ENCODE measurements at regions not wholly inside any gene's neighbourhood (a gene's known extent, or its start where the extent isn't known, plus 50 kb on each side); places are given as distances from the start of the nearest gene placed in this dataset.

DNA sequence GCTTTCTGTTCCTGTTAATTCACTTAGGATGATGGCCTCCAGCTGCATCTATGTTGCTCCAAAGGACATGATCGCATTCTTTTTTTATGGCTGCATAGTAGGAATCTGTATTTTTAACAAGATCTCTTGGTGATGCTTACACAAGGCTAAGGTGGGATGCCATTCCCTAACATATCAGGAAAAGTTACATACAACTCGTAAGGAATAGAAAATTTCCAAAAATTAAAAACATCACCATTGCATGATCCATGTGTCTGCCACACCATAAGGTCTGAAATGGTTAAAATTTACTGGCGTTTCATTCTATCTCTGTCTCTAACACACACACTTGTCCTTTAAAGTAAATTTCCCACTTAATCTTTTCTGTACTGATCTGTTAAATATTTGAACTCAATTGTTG is 608.4 kb downstream of the PRELID2 start:
- Histone ChIP-seq H3K4me1 (ENCODE audit: control insufficient read depth in 1 of 2, insufficient read depth in 2 of 2, low read length in 2 of 2) (no peaks in the 10 kb centered on the region), H3K27me3 (ENCODE audit: low read depth, low read length) (no peaks in the 10 kb centered on the region), H3K4me3 (ENCODE audit: low read depth in 1 of 2, low read length in 2 of 2) (no peak overlapping the region), H3K27ac (ENCODE audit: low read length) (no peak overlapping the region), H3K36me3 (ENCODE audit: control insufficient read depth in 1 of 2, insufficient read depth in 2 of 2, low read length in 2 of 2) (no peaks in the 10 kb centered on the region), H3K9me3 (ENCODE audit: control insufficient read depth in 1 of 2, low read length in 2 of 2) (no peaks in the 10 kb centered on the region)

- Histone ChIP-seq H3K9me3 (ENCODE audit: control insufficient read depth in 1 of 2, low read length in 2 of 2) (no peaks in the 10 kb centered on the region), H3K27ac (ENCODE audit: low read length) (no peak overlapping the region), H3K36me3 (ENCODE audit: control insufficient read depth in 1 of 2, insufficient read depth in 2 of 2, low read length in 2 of 2) (no peaks in the 10 kb centered on the region), H3K4me3 (ENCODE audit: low read depth in 1 of 2, low read length in 2 of 2) (no peak overlapping the region), H3K27me3 (ENCODE audit: low read depth, low read length) (no peaks in the 10 kb centered on the region), H3K4me1 (ENCODE audit: control insufficient read depth in 1 of 2, insufficient read depth in 2 of 2, low read length in 2 of 2) (no peaks in the 10 kb centered on the region)
These were observed 609.6 kb downstream of the PRELID2 start for GRCh38 chr5:145225529-145225928.

DNA sequence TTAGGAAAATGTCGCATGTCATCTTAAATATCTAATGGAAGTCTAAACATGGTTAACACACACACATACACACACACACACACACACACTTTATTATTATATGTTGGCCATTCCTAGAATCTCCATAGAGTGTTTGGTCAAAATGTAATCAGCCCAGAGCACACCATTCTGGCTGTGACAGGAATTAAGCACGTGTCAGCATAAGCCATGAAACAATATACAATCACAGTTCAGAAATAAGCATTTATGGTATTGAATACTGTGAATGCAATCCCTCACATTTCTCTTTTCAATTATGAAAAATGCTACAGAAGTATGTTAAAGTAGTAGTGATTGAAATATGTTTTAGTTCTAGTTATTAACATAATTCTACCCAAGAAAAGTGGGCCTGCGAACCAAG is 611.6 kb downstream of the PRELID2 start:
- Histone ChIP-seq H3K4me3 (ENCODE audit: low read depth in 1 of 2, low read length in 2 of 2) (no peak overlapping the region), H3K4me1 (ENCODE audit: control insufficient read depth in 1 of 2, insufficient read depth in 2 of 2, low read length in 2 of 2) (no peaks in the 10 kb centered on the region), H3K36me3 (ENCODE audit: control insufficient read depth in 1 of 2, insufficient read depth in 2 of 2, low read length in 2 of 2) (no peaks in the 10 kb centered on the region), H3K27ac (ENCODE audit: low read length) (no peak overlapping the region), H3K27me3 (ENCODE audit: low read depth, low read length) (no peaks in the 10 kb centered on the region), H3K9me3 (ENCODE audit: control insufficient read depth in 1 of 2, low read length in 2 of 2) (no peaks in the 10 kb centered on the region)

DNA sequence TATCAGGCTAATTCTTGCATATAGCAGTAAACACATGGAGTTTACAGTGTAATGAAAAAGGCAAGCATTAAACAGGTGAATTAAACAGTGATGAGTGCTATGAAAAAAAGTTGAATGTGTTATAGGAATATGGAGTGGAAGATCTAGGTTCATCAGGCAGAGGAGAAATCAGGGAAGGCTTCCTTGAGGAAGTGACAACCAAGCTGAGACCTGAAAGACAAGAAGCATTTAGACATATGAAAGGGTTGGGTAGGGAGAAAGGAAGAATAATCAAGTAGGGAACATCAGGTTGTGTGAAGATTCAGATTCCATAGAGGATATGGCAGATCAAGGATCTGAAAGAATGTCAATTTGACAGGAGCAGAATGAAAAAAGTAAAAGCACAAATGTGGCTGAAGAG is 612.5 kb downstream of the PRELID2 start:
- no peak overlapping the region for H3K4me3 ChIP-seq (ENCODE audit: low read depth in 1 of 2, low read length in 2 of 2)
- no peaks in the 10 kb centered on the region for H3K4me1 ChIP-seq (ENCODE audit: control insufficient read depth in 1 of 2, insufficient read depth in 2 of 2, low read length in 2 of 2)
- H3K27me3 ChIP-seq (ENCODE audit: low read depth, low read length) = no peaks in the 10 kb centered on the region
- H3K27ac ChIP-seq (ENCODE audit: low read length) = no peak overlapping the region
- no peaks in the 10 kb centered on the region for H3K9me3 ChIP-seq (ENCODE audit: control insufficient read depth in 1 of 2, low read length in 2 of 2)
- no peaks in the 10 kb centered on the region for H3K36me3 ChIP-seq (ENCODE audit: control insufficient read depth in 1 of 2, insufficient read depth in 2 of 2, low read length in 2 of 2)

GRCh38 chr5:145221416-145221815 is 613.7 kb downstream of the PRELID2 start:
- Histone ChIP-seq H3K27ac (ENCODE audit: low read length) (no peak overlapping the region), H3K4me3 (ENCODE audit: low read depth in 1 of 2, low read length in 2 of 2) (no peak overlapping the region), H3K27me3 (ENCODE audit: low read depth, low read length) (no peaks in the 10 kb centered on the region), H3K36me3 (ENCODE audit: control insufficient read depth in 1 of 2, insufficient read depth in 2 of 2, low read length in 2 of 2) (no peaks in the 10 kb centered on the region), H3K4me1 (ENCODE audit: control insufficient read depth in 1 of 2, insufficient read depth in 2 of 2, low read length in 2 of 2) (no peaks in the 10 kb centered on the region), H3K9me3 (ENCODE audit: control insufficient read depth in 1 of 2, low read length in 2 of 2) (no peaks in the 10 kb centered on the region)

GRCh38 chr5:145220481-145220880 is 614.7 kb downstream of the PRELID2 start:
- Histone ChIP-seq H3K9me3 (ENCODE audit: control insufficient read depth in 1 of 2, low read length in 2 of 2) (no peaks in the 10 kb centered on the region), H3K4me1 (ENCODE audit: control insufficient read depth in 1 of 2, insufficient read depth in 2 of 2, low read length in 2 of 2) (no peaks in the 10 kb centered on the region), H3K36me3 (ENCODE audit: control insufficient read depth in 1 of 2, insufficient read depth in 2 of 2, low read length in 2 of 2) (no peaks in the 10 kb centered on the region), H3K27me3 (ENCODE audit: low read depth, low read length) (no peaks in the 10 kb centered on the region), H3K27ac (ENCODE audit: low read length) (no peak overlapping the region), H3K4me3 (ENCODE audit: low read depth in 1 of 2, low read length in 2 of 2) (no peak overlapping the region)

GRCh38 chr5:145218982-145219381 is 616.2 kb downstream of the PRELID2 start:
- H3K27me3 ChIP-seq (ENCODE audit: low read depth, low read length) = no peaks in the 10 kb centered on the region
- no peak overlapping the region for H3K4me3 ChIP-seq (ENCODE audit: low read depth in 1 of 2, low read length in 2 of 2)
- no peaks in the 10 kb centered on the region for H3K4me1 ChIP-seq (ENCODE audit: control insufficient read depth in 1 of 2, insufficient read depth in 2 of 2, low read length in 2 of 2)
- peaks cover 0 to under 1% of the 10 kb centered on the region in 2 donors for H3K9me3 ChIP-seq (ENCODE audit: control insufficient read depth in 1 of 2, low read length in 2 of 2)
- no peaks in the 10 kb centered on the region for H3K36me3 ChIP-seq (ENCODE audit: control insufficient read depth in 1 of 2, insufficient read depth in 2 of 2, low read length in 2 of 2)
- H3K27ac ChIP-seq (ENCODE audit: low read length) = no peak overlapping the region

- Histone ChIP-seq H3K27ac (ENCODE audit: low read length) (no peak overlapping the region), H3K27me3 (ENCODE audit: low read depth, low read length) (no peaks in the 10 kb centered on the region), H3K4me3 (ENCODE audit: low read depth in 1 of 2, low read length in 2 of 2) (no peak overlapping the region), H3K36me3 (ENCODE audit: control insufficient read depth in 1 of 2, insufficient read depth in 2 of 2, low read length in 2 of 2) (no peaks in the 10 kb centered on the region), H3K4me1 (ENCODE audit: control insufficient read depth in 1 of 2, insufficient read depth in 2 of 2, low read length in 2 of 2) (no peaks in the 10 kb centered on the region), H3K9me3 (ENCODE audit: control insufficient read depth in 1 of 2, low read length in 2 of 2) (peaks cover 0 to 6% of the 10 kb centered on the region in 2 donors)
These were observed 617.1 kb downstream of the PRELID2 start for GRCh38 chr5:145218019-145218418.

DNA sequence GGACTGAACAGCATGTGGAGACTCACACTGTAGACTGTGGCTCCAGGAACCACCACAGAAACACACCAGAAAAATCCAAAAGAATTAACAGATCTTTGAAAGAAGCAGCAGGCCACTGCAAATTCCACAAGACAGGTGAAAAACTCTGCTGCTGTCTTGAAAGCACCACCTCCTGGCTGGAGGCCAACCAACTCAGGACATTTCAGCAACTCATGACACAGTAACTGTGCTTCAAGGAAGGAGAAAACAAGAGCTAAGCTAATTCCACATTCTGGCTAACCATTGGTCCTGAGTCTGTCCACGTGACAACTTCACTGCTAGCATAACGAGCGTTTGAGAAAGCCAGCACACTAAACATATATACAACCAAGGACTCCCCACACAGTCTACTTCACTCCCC is 625.1 kb downstream of the PRELID2 start:
- H3K27ac ChIP-seq (ENCODE audit: low read length) = no peak overlapping the region
- peaks cover 0 to 6% of the 10 kb centered on the region in 2 donors for H3K9me3 ChIP-seq (ENCODE audit: control insufficient read depth in 1 of 2, low read length in 2 of 2)
- no peaks in the 10 kb centered on the region for H3K27me3 ChIP-seq (ENCODE audit: low read depth, low read length)
- H3K4me1 ChIP-seq (ENCODE audit: control insufficient read depth in 1 of 2, insufficient read depth in 2 of 2, low read length in 2 of 2) = no peaks in the 10 kb centered on the region
- H3K4me3 ChIP-seq (ENCODE audit: low read depth in 1 of 2, low read length in 2 of 2) = no peak overlapping the region
- no peaks in the 10 kb centered on the region for H3K36me3 ChIP-seq (ENCODE audit: control insufficient read depth in 1 of 2, insufficient read depth in 2 of 2, low read length in 2 of 2)

- no peak overlapping the region for H3K27ac ChIP-seq (ENCODE audit: low read length)
- no peak overlapping the region for H3K4me3 ChIP-seq (ENCODE audit: low read depth in 1 of 2, low read length in 2 of 2)
- H3K9me3 ChIP-seq (ENCODE audit: control insufficient read depth in 1 of 2, low read length in 2 of 2) = no peaks in the 10 kb centered on the region
- no peaks in the 10 kb centered on the region for H3K36me3 ChIP-seq (ENCODE audit: control insufficient read depth in 1 of 2, insufficient read depth in 2 of 2, low read length in 2 of 2)
- H3K4me1 ChIP-seq (ENCODE audit: control insufficient read depth in 1 of 2, insufficient read depth in 2 of 2, low read length in 2 of 2) = no peaks in the 10 kb centered on the region
- H3K27me3 ChIP-seq (ENCODE audit: low read depth, low read length) = no peaks in the 10 kb centered on the region
These were observed 629.6 kb downstream of the PRELID2 start for GRCh38 chr5:145205546-145205945.

- Histone ChIP-seq H3K4me1 (ENCODE audit: control insufficient read depth in 1 of 2, insufficient read depth in 2 of 2, low read length in 2 of 2) (no peaks in the 10 kb centered on the region), H3K36me3 (ENCODE audit: control insufficient read depth in 1 of 2, insufficient read depth in 2 of 2, low read length in 2 of 2) (no peaks in the 10 kb centered on the region), H3K27me3 (ENCODE audit: low read depth, low read length) (no peaks in the 10 kb centered on the region), H3K4me3 (ENCODE audit: low read depth in 1 of 2, low read length in 2 of 2) (no peak overlapping the region), H3K27ac (ENCODE audit: low read length) (no peak overlapping the region), H3K9me3 (ENCODE audit: control insufficient read depth in 1 of 2, low read length in 2 of 2) (no peaks in the 10 kb centered on the region)
These were observed 630.4 kb downstream of the PRELID2 start for GRCh38 chr5:145204743-145205142.

GRCh38 chr5:145203193-145203592 is 631.9 kb downstream of the PRELID2 start:
- no peaks in the 10 kb centered on the region for H3K9me3 ChIP-seq (ENCODE audit: control insufficient read depth in 1 of 2, low read length in 2 of 2)
- H3K4me1 ChIP-seq (ENCODE audit: control insufficient read depth in 1 of 2, insufficient read depth in 2 of 2, low read length in 2 of 2) = no peaks in the 10 kb centered on the region
- no peak overlapping the region for H3K27ac ChIP-seq (ENCODE audit: low read length)
- H3K27me3 ChIP-seq (ENCODE audit: low read depth, low read length) = no peaks in the 10 kb centered on the region
- no peak overlapping the region for H3K4me3 ChIP-seq (ENCODE audit: low read depth in 1 of 2, low read length in 2 of 2)
- H3K36me3 ChIP-seq (ENCODE audit: control insufficient read depth in 1 of 2, insufficient read depth in 2 of 2, low read length in 2 of 2) = no peaks in the 10 kb centered on the region

All from muscle layer of duodenum (tissue), 2 donors.